ENCODE measurements at regions not wholly inside any gene's neighbourhood (a gene's known extent, or its start where the extent isn't known, plus 50 kb on each side); places are given as distances from the start of the nearest gene placed in this dataset.

GRCh38 chr5:33174383-33174782, 266.4 kb upstream of the TARS1 start:
- TF ChIP-seq, protein P1, sequence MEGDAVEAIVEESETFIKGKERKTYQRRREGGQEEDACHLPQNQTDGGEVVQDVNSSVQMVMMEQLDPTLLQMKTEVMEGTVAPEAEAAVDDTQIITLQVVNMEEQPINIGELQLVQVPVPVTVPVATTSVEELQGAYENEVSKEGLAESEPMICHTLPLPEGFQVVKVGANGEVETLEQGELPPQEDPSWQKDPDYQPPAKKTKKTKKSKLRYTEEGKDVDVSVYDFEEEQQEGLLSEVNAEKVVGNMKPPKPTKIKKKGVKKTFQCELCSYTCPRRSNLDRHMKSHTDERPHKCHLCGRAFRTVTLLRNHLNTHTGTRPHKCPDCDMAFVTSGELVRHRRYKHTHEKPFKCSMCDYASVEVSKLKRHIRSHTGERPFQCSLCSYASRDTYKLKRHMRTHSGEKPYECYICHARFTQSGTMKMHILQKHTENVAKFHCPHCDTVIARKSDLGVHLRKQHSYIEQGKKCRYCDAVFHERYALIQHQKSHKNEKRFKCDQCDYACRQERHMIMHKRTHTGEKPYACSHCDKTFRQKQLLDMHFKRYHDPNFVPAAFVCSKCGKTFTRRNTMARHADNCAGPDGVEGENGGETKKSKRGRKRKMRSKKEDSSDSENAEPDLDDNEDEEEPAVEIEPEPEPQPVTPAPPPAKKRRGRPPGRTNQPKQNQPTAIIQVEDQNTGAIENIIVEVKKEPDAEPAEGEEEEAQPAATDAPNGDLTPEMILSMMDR (IDR thresholded peaks at IDR 0.05), result no peak
- TF ChIP-seq POLR2AphosphoS5 (IDR thresholded peaks at IDR 0.05), result no peak
